Vagina (tissue), 2 donors: ENCODE measurements at regions not wholly inside any gene's neighbourhood (a gene's known extent, or its start where the extent isn't known, plus 50 kb on each side); places are given as distances from the start of the nearest gene placed in this dataset.
A peak's percentile ranks its signal among the peaks of the same experiment; 100 is the strongest.

ENCODE experiments used
- DNase-seq, 2 donors: peaks; one replicate each; pipeline ENCODE4 v3.0.0-alpha.2; 2017; ENCODE audit errors: extremely low spot score in 2 of 2
- H3K27ac ChIP-seq: fragments of 200-600 bp; sonication (generic); one replicate; pipeline ENCODE4 v1.5.1; 2019
- H3K27me3 ChIP-seq: fragments of 200-600 bp; sonication (generic); one replicate; pipeline ENCODE4 v1.5.1; 2019
- H3K36me3 ChIP-seq, 2 donors: fragments of 200-600 bp; sonication (generic); one replicate each; pipeline ENCODE4 v1.5.1; 2017 to 2019
- H3K4me1 ChIP-seq: fragments of 200-600 bp; sonication (generic); one replicate; pipeline ENCODE4 v1.5.1; 2019
- H3K4me3 ChIP-seq, 2 donors: fragments of 200-600 bp; sonication (generic); 1 replicate in 1 of 2; 2 replicates in 1 of 2; pipeline ENCODE4 v1.5.1; 2016 to 2019
- H3K9me3 ChIP-seq: fragments of 200-600 bp; sonication (generic); one replicate; pipeline ENCODE4 v1.5.1; 2019
- CTCF ChIP-seq, 3 experiments: fragments of 450-650 bp in 2 of 3; fragments of 200-600 bp in 1 of 3; sonication (generic) in 1 of 3; IDR thresholded peaks; one replicate each; pipeline ENCODE4 v1.5.1; 2017 to 2019; ENCODE audit warnings: antibody characterized with exemption in 3 of 3, mild to moderate bottlenecking in 2 of 3, moderate library complexity in 2 of 3
- POLR2A ChIP-seq, 2 donors: fragments of 450-650 bp; IDR thresholded peaks; one replicate each; pipeline ENCODE4 v1.6.1; 2017; ENCODE audit warnings: antibody characterized with exemption in 2 of 2, mild to moderate bottlenecking in 2 of 2, moderate library complexity in 2 of 2
- POLR2AphosphoS5 ChIP-seq, 2 donors: sonication (generic); formaldehyde crosslinking; IDR thresholded peaks; one replicate each; pipeline ENCODE4 v1.9.0; 2017; ENCODE audit warnings: antibody characterized with exemption in 2 of 2, mild to moderate bottlenecking in 2 of 2, low read depth in 1 of 2; ENCODE audit not compliant: insufficient read depth in 1 of 2
- intact Hi-C: fragments of 100-400 bp; cut with DNase I; formaldehyde crosslinking; loops from one replicate; pipeline ENCODE4 v1.15.1; 2023

GRCh38 chr5:68838157-68838718 is 255.6 kb upstream of the SLC30A5 start:
- intact Hi-C loops, result no loop called here
- peaks cover 13% of the 10 kb centered on the region for H3K4me1 ChIP-seq
- no peak overlapping the region for H3K27ac ChIP-seq
- TF ChIP-seq CTCF (IDR thresholded peaks at IDR 0.05) (no peak), POLR2A (IDR thresholded peaks at IDR 0.05) (no peak), POLR2AphosphoS5 (IDR thresholded peaks at IDR 0.05; ENCODE audit: insufficient read depth in 1 of 2, low read depth in 1 of 2) (peak in 1 of 2 donors; percentile 0)
- no peaks in the 10 kb centered on the region for H3K36me3 ChIP-seq
- H3K27me3 ChIP-seq, result no peaks in the 10 kb centered on the region
- H3K4me3 ChIP-seq, result no peak overlapping the region
- DNase-seq, result no peak
- no peaks in the 10 kb centered on the region for H3K9me3 ChIP-seq

GRCh38 chr5:68839019-68839552 is 254.7 kb upstream of the SLC30A5 start:
- Histone ChIP-seq H3K4me3 (no peak overlapping the region), H3K4me1 (peaks cover 13% of the 10 kb centered on the region), H3K36me3 (no peaks in the 10 kb centered on the region), H3K27ac (no peak overlapping the region), H3K27me3 (no peaks in the 10 kb centered on the region), H3K9me3 (no peaks in the 10 kb centered on the region)
- intact Hi-C loops, result no loop called here
- no peak for DNase-seq
- TF ChIP-seq POLR2AphosphoS5 (IDR thresholded peaks at IDR 0.05; ENCODE audit: insufficient read depth in 1 of 2, low read depth in 1 of 2), result no peak
- TF ChIP-seq CTCF (IDR thresholded peaks at IDR 0.05), result no peak
- no peak for TF ChIP-seq POLR2A (IDR thresholded peaks at IDR 0.05)

GRCh38 chr5:68843624-68844364 is 250.0 kb upstream of the SLC30A5 start:
- no peaks in the 10 kb centered on the region for H3K9me3 ChIP-seq
- no peaks in the 10 kb centered on the region for H3K27me3 ChIP-seq
- H3K27ac ChIP-seq, result no peak overlapping the region
- peaks cover 4% of the 10 kb centered on the region for H3K4me1 ChIP-seq
- no peak for DNase-seq
- no peak for TF ChIP-seq CTCF (IDR thresholded peaks at IDR 0.05)
- TF ChIP-seq POLR2AphosphoS5 (IDR thresholded peaks at IDR 0.05; ENCODE audit: insufficient read depth in 1 of 2, low read depth in 1 of 2), result peak in 1 of 2 donors; percentile 61
- no peak for TF ChIP-seq POLR2A (IDR thresholded peaks at IDR 0.05)
- no peak overlapping the region for H3K4me3 ChIP-seq
- H3K36me3 ChIP-seq, result no peaks in the 10 kb centered on the region
- intact Hi-C loops, result no loop called here

- intact Hi-C loops, result no loop called here
- Histone ChIP-seq H3K36me3 (no peaks in the 10 kb centered on the region), H3K4me1 (no peaks in the 10 kb centered on the region), H3K27ac (no peak overlapping the region), H3K4me3 (no peak overlapping the region), H3K27me3 (no peaks in the 10 kb centered on the region), H3K9me3 (no peaks in the 10 kb centered on the region)
- no peak for DNase-seq
- TF ChIP-seq POLR2AphosphoS5 (IDR thresholded peaks at IDR 0.05; ENCODE audit: insufficient read depth in 1 of 2, low read depth in 1 of 2) (no peak), CTCF (IDR thresholded peaks at IDR 0.05) (no peak), POLR2A (IDR thresholded peaks at IDR 0.05) (no peak)
Measured at GRCh38 chr5:68845131-68845530, 248.7 kb upstream of the SLC30A5 start.

GRCh38 chr5:68846828-68847227 is 247.0 kb upstream of the SLC30A5 start:
- intact Hi-C loops, result no loop called here
- no peak overlapping the region for H3K27ac ChIP-seq
- H3K4me3 ChIP-seq, result no peak overlapping the region

More at GRCh38 chr5:68846828-68847227, 247.0 kb upstream of the SLC30A5 start:
- Histone ChIP-seq H3K9me3 (no peaks in the 10 kb centered on the region), H3K36me3 (no peaks in the 10 kb centered on the region), H3K4me1 (no peaks in the 10 kb centered on the region), H3K27me3 (no peaks in the 10 kb centered on the region)
- no peak for DNase-seq
- TF ChIP-seq POLR2A (IDR thresholded peaks at IDR 0.05) (no peak), CTCF (IDR thresholded peaks at IDR 0.05) (no peak), POLR2AphosphoS5 (IDR thresholded peaks at IDR 0.05; ENCODE audit: insufficient read depth in 1 of 2, low read depth in 1 of 2) (no peak)
